Transverse colon (tissue), 4 donors: ENCODE measurements at regions not wholly inside any gene's neighbourhood (a gene's known extent, or its start where the extent isn't known, plus 50 kb on each side); places are given as distances from the start of the nearest gene placed in this dataset.
A peak's percentile ranks its signal among the peaks of the same experiment; 100 is the strongest.

Experiments
- DNase-seq: peaks from one replicate; pipeline ENCODE4 v3.0.0-alpha.2; 2019
- H3K27ac ChIP-seq, 4 donors: fragments of 200-600 bp; sonication (generic); 2 replicates each; pipeline ENCODE4 v1.5.1; 2016 to 2018; ENCODE audit warnings: inconsistent platforms in 4 of 4
- H3K27me3 ChIP-seq: fragments of 200-600 bp; sonication (generic); 2 replicates; pipeline ENCODE4 v1.5.1; 2017; ENCODE audit warnings: inconsistent platforms
- H3K36me3 ChIP-seq, 4 donors: fragments of 200-600 bp; sonication (generic); 2 replicates each; pipeline ENCODE4 v1.5.1; 2017 to 2019; ENCODE audit warnings: inconsistent platforms in 4 of 4
- H3K4me1 ChIP-seq, 4 donors: fragments of 200-600 bp; sonication (generic); 2 replicates each; pipeline ENCODE4 v1.5.1; 2017 to 2020; ENCODE audit warnings: inconsistent platforms in 4 of 4
- H3K4me3 ChIP-seq, 4 donors: fragments of 200-600 bp; sonication (generic); 1 replicate in 1 of 4; 2 replicates in 3 of 4; pipeline versions ENCODE4 v1.5.1 to v1.6.1; 2017 to 2019; ENCODE audit warnings: inconsistent platforms in 4 of 4
- H3K9me3 ChIP-seq, 2 donors: fragments of 200-600 bp; sonication (generic); 2 replicates each; pipeline ENCODE4 v1.5.1; 2017 to 2019; ENCODE audit warnings: inconsistent platforms in 2 of 2
- CTCF ChIP-seq, 5 experiments: fragments of 200-600 bp in 3 of 5; fragments of 450-650 bp in 2 of 5; sonication (generic) in 3 of 5; IDR thresholded peaks; 1 replicate in 2 of 5; 2 replicates in 3 of 5; pipeline ENCODE4 v1.5.1; 2016 to 2017; ENCODE audit warnings: antibody characterized with exemption in 5 of 5, inconsistent platforms in 3 of 5, mild to moderate bottlenecking in 2 of 5, moderate library complexity in 1 of 5
- EP300 ChIP-seq: sonication (generic); formaldehyde crosslinking; IDR thresholded peaks from one replicate; pipeline ENCODE4 v1.6.1; 2017; ENCODE audit warnings: antibody characterized with exemption, low read depth
- POLR2A ChIP-seq: fragments of 450-650 bp; IDR thresholded peaks from one replicate; pipeline ENCODE4 v1.6.1; 2016; ENCODE audit warnings: antibody characterized with exemption, mild to moderate bottlenecking, moderate library complexity
- POLR2AphosphoS5 ChIP-seq, 3 donors: sonication (generic); formaldehyde crosslinking; IDR thresholded peaks; one replicate each; pipeline ENCODE4 v1.6.1; 2016; ENCODE audit warnings: antibody characterized with exemption in 3 of 3
- WGBS, 2 donors: methylation state at CpG; one replicate each; pipeline ENCODE4 v1.1.5; 2018; ENCODE audit warnings: low coverage in 1 of 2; 5-methylcytosine and 5-hydroxymethylcytosine counted together
- in situ Hi-C, 4 donors: fragments of 200-750 bp; cut with MboI; loops; one replicate each; pipeline versions ENCODE4 v1.15.0 to v1.15.1; 2017; ENCODE audit warnings: low sequenced_read_pairs in 3 of 4, low pct_ligation_motif_present in 1 of 4, low pct_unique_long_range_greater_than_20kb in 1 of 4
- intact Hi-C: fragments of 100-400 bp; cut with DNase I; formaldehyde crosslinking; loops from one replicate; pipeline ENCODE4 v1.15.1; 2023; ENCODE audit warnings: low total_unique reads

GRCh38 chr5:35483780-35484179 is 133.9 kb upstream of the SPEF2 start:
- Histone ChIP-seq H3K27ac (no peak overlapping the region), H3K4me3 (no peak overlapping the region), H3K9me3 (no peaks in the 10 kb centered on the region), H3K4me1 (peaks cover 0 to 18% (median 4%) of the 10 kb centered on the region in 4 donors), H3K36me3 (no peaks in the 10 kb centered on the region), H3K27me3 (no peaks in the 10 kb centered on the region)
- intact Hi-C loops: no loop called here
- WGBS, 2 donors: 28 to 49% methylated on average over 2 of the region's 2 CpGs
- no peak for TF ChIP-seq POLR2AphosphoS5 (IDR thresholded peaks at IDR 0.05)
- no peak for TF ChIP-seq CTCF (IDR thresholded peaks at IDR 0.05)
- TF ChIP-seq POLR2A: no peak
- TF ChIP-seq EP300: no peak
- no peak for DNase-seq
- in situ Hi-C loops: no loop called here

GRCh38 chr5:35483191-35483590 is 134.5 kb upstream of the SPEF2 start:
- no peak for TF ChIP-seq POLR2AphosphoS5 (IDR thresholded peaks at IDR 0.05)
- TF ChIP-seq EP300: no peak
- TF ChIP-seq POLR2A: no peak
- no peak for TF ChIP-seq CTCF (IDR thresholded peaks at IDR 0.05)
- no peaks in the 10 kb centered on the region for H3K9me3 ChIP-seq
- in situ Hi-C loops (no loop called here), intact Hi-C loops (no loop called here)
- H3K4me1 ChIP-seq: peaks cover 0 to 20% (median 4%) of the 10 kb centered on the region in 4 donors
- no peaks in the 10 kb centered on the region for H3K36me3 ChIP-seq
- DNase-seq: no peak
- H3K27ac ChIP-seq: no peak overlapping the region
- H3K4me3 ChIP-seq: no peak overlapping the region
- H3K27me3 ChIP-seq: no peaks in the 10 kb centered on the region

GRCh38 chr5:35482167-35482755 is 135.4 kb upstream of the SPEF2 start:
- intact Hi-C loops (no loop called here), in situ Hi-C loops (no loop called here)
- no peak for DNase-seq
- WGBS, 2 donors: 85 to 89% methylated on average over 5 of the region's 5 CpGs
- Histone ChIP-seq H3K27me3 (no peaks in the 10 kb centered on the region), H3K4me3 (no peak overlapping the region), H3K4me1 (peaks cover 0 to 20% (median 4%) of the 10 kb centered on the region in 4 donors), H3K36me3 (no peaks in the 10 kb centered on the region), H3K27ac (no peak overlapping the region), H3K9me3 (no peaks in the 10 kb centered on the region)
- TF ChIP-seq POLR2A (no peak), EP300 (no peak), POLR2AphosphoS5 (IDR thresholded peaks at IDR 0.05) (no peak), CTCF (IDR thresholded peaks at IDR 0.05) (no peak)

- in situ Hi-C loops (no loop called here), intact Hi-C loops (no loop called here)
- Histone ChIP-seq H3K27me3 (no peaks in the 10 kb centered on the region), H3K4me1 (peaks cover 0 to 20% (median 4%) of the 10 kb centered on the region in 4 donors), H3K27ac (peak overlapping the region; percentile 30 to 77 (median 55)), H3K4me3 (peak overlapping the region in 2 of 4 donors; percentile 7 to 32), H3K9me3 (no peaks in the 10 kb centered on the region), H3K36me3 (no peaks in the 10 kb centered on the region)
- no peak for TF ChIP-seq POLR2A
- TF ChIP-seq CTCF (IDR thresholded peaks at IDR 0.05): no peak
- no peak for TF ChIP-seq POLR2AphosphoS5 (IDR thresholded peaks at IDR 0.05)
- TF ChIP-seq EP300: no peak
- no peak for DNase-seq
- 33 to 51% methylated on average over 5 of the region's 5 CpGs for WGBS, 2 donors
These were observed 138.6 kb upstream of the SPEF2 start for GRCh38 chr5:35478856-35479682.
